D721Med (cell line): ENCODE measurements at regions not wholly inside any gene's neighbourhood (a gene's known extent, or its start where the extent isn't known, plus 50 kb on each side); places are given as distances from the start of the nearest gene placed in this dataset.

ENCODE experiments used
- DNase-seq: peaks from one replicate; pipeline ENCODE4 v3.0.0; 2011; ENCODE audit warnings: low spot score; ENCODE audit not compliant: insufficient read length
- FAIRE-seq: peaks from 2 replicates; lab custom pipeline; 2011; peaks lifted over from hg19 to GRCh38; lab: Jason Lieb, UNC
- TF ChIP-seq, protein P1 (sequence below): IDR thresholded peaks from 2 replicates; pipeline ENCODE4 v1.5.1; 2012; ENCODE audit warnings: mild to moderate bottlenecking, control low read depth; ENCODE audit not compliant: insufficient read depth; ENCODE audit errors: missing control alignments

DNA sequence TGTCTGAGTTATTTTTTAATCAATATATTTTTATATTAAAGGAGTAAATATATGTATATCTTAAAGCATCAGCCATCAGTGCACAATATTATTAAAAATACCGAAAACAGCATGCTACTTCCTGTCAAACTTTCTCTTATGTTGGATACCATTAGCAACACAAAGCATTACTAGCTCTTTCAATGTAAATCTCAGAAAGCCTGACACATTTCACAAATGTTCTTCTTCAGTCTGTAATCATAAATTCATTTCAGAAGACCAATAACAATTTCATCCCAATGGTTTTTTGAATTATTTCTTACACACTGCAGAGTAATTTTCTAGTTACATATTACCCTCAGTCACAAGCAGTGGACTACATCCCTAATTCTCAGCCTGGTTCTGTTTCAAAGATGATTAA, 226.9 kb downstream of the LRRK2 start:
- FAIRE-seq, result no peak
- DNase-seq, result no peak
- TF ChIP-seq, protein P1, sequence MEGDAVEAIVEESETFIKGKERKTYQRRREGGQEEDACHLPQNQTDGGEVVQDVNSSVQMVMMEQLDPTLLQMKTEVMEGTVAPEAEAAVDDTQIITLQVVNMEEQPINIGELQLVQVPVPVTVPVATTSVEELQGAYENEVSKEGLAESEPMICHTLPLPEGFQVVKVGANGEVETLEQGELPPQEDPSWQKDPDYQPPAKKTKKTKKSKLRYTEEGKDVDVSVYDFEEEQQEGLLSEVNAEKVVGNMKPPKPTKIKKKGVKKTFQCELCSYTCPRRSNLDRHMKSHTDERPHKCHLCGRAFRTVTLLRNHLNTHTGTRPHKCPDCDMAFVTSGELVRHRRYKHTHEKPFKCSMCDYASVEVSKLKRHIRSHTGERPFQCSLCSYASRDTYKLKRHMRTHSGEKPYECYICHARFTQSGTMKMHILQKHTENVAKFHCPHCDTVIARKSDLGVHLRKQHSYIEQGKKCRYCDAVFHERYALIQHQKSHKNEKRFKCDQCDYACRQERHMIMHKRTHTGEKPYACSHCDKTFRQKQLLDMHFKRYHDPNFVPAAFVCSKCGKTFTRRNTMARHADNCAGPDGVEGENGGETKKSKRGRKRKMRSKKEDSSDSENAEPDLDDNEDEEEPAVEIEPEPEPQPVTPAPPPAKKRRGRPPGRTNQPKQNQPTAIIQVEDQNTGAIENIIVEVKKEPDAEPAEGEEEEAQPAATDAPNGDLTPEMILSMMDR, result no peak

GRCh38 chr12:40464121-40464520, 228.1 kb upstream of the CNTN1 start:
- no peak for FAIRE-seq
- TF ChIP-seq, protein P1, result no peak
- no peak for DNase-seq

GRCh38 chr12:40469736-40470135, 222.5 kb upstream of the CNTN1 start:
- FAIRE-seq (no peak), DNase-seq (no peak)
- TF ChIP-seq, protein P1, result no peak

DNA sequence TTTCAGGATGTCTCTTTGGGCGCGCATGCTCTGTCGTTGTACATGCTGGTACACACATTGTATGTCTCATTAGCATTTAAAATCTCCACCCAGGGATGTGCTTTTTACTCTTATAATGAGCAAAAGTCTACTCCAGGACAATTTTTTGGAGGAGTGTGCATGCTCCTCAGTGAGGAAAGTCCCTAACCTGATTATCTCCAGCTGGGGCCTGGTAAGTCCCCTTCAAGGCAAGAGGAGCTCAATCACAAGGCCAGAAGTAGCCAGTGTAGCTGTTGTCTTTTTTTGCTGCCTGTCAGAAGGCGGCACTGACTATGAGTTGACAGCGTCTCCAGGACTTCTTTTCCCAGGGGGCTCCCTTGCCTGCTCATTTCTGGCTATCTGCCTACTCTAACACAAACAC, 218.3 kb upstream of the CNTN1 start:
- DNase-seq (no peak), FAIRE-seq (no peak)
- TF ChIP-seq, protein P1, result no peak

- no peak for DNase-seq
- FAIRE-seq, result no peak
- TF ChIP-seq, protein P1, result no peak
Observed at GRCh38 chr12:40474630-40475029, 217.6 kb upstream of the CNTN1 start.

GRCh38 chr12:40499856-40500255, 192.4 kb upstream of the CNTN1 start:
- TF ChIP-seq, protein P1, result no peak
- no peak for FAIRE-seq
- no peak for DNase-seq

GRCh38 chr12:40502322-40502721, 189.9 kb upstream of the CNTN1 start:
- FAIRE-seq (no peak), DNase-seq (no peak)
- TF ChIP-seq, protein P1, result no peak
